ENCODE measurements at regions not wholly inside any gene's neighbourhood (a gene's known extent, or its start where the extent isn't known, plus 50 kb on each side); places are given as distances from the start of the nearest gene placed in this dataset.

DNA sequence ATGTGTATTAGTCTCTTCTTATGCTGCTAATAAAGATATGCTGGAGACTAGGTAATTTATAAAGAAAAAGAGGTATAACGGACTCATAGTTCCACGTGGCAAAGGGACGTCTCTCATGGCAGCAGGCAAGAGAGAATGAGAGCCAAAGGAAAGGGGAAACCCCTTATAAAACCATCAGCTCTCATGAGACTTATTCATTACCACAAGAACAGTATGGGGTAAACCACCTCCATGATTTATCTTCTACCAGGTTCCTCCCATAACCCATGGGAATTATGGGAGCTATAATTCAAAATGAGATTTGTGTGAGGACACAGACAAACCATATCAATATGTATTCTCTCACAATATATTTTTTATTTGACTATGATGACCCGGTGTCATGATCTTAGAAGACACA is 109.1 kb downstream of the UTRN start:
- TF ChIP-seq, protein P1, sequence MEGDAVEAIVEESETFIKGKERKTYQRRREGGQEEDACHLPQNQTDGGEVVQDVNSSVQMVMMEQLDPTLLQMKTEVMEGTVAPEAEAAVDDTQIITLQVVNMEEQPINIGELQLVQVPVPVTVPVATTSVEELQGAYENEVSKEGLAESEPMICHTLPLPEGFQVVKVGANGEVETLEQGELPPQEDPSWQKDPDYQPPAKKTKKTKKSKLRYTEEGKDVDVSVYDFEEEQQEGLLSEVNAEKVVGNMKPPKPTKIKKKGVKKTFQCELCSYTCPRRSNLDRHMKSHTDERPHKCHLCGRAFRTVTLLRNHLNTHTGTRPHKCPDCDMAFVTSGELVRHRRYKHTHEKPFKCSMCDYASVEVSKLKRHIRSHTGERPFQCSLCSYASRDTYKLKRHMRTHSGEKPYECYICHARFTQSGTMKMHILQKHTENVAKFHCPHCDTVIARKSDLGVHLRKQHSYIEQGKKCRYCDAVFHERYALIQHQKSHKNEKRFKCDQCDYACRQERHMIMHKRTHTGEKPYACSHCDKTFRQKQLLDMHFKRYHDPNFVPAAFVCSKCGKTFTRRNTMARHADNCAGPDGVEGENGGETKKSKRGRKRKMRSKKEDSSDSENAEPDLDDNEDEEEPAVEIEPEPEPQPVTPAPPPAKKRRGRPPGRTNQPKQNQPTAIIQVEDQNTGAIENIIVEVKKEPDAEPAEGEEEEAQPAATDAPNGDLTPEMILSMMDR (conservative IDR thresholded peaks at IDR 0.05; ENCODE audit: low read depth, low read length), result no peak
- TF ChIP-seq EZH2phosphoT487 (IDR thresholded peaks at IDR 0.05; ENCODE audit: borderline replicate concordance, low read length), result no peak
- TF ChIP-seq EZH2 (IDR thresholded peaks at IDR 0.05; ENCODE audit: low read length, unreplicated experiment), result no peak

All from PC-3 (cell line).